GM23338 (cell line): ENCODE measurements at regions not wholly inside any gene's neighbourhood (a gene's known extent, or its start where the extent isn't known, plus 50 kb on each side); places are given as distances from the start of the nearest gene placed in this dataset.

ENCODE experiments used
- ATAC-seq: fragments of 200-7000 bp; cut with Tn5 transposase; 3 replicates; pipeline ENCODE4 v1.9.1; 2020
- DNase-seq: peaks from one replicate; pipeline ENCODE4 v3.0.0-alpha.2; 2015; ENCODE audit warnings: low spot score
- H2AFZ ChIP-seq: fragments of 200-600 bp; sonication (generic); 2 replicates; pipeline ENCODE4 v1.8.0; 2016; ENCODE audit warnings: antibody characterized with exemption, mild to moderate bottlenecking, moderate library complexity
- H3F3A ChIP-seq: fragments of 200-600 bp; sonication (generic); replicated peaks from 2 replicates; pipeline ENCODE4 v1.8.0; 2017; ENCODE audit warnings: antibody characterized with exemption, mixed run types, low read depth
- H3K27ac ChIP-seq: fragments of 200-600 bp; sonication (generic); 2 replicates; pipeline ENCODE4 v1.6.1; 2016; ENCODE audit warnings: low read depth
- H3K27me3 ChIP-seq: fragments of 200-600 bp; sonication (generic); 2 replicates; pipeline ENCODE4 v1.8.0; 2016; ENCODE audit warnings: mild to moderate bottlenecking, mixed run types, moderate library complexity; ENCODE audit not compliant: insufficient read depth
- H3K36me3 ChIP-seq: fragments of 200-600 bp; sonication (generic); 2 replicates; pipeline ENCODE4 v1.8.0; 2016; ENCODE audit warnings: mild to moderate bottlenecking; ENCODE audit not compliant: insufficient read depth
- H3K4me1 ChIP-seq: fragments of 200-600 bp; sonication (generic); 2 replicates; pipeline ENCODE4 v1.8.0; 2016; ENCODE audit warnings: mild to moderate bottlenecking, moderate library complexity; ENCODE audit not compliant: insufficient read depth
- H3K4me2 ChIP-seq: fragments of 200-600 bp; sonication (generic); 2 replicates; pipeline ENCODE4 v1.7.1; 2017; ENCODE audit warnings: mixed run types
- H3K4me3 ChIP-seq: fragments of 200-600 bp; sonication (generic); 2 replicates; pipeline ENCODE4 v1.6.1; 2016; ENCODE audit warnings: mixed run types
- H3K79me2 ChIP-seq: fragments of 200-600 bp; sonication (generic); replicated peaks from 2 replicates; pipeline ENCODE4 v1.8.0; 2017; ENCODE audit warnings: mild to moderate bottlenecking; ENCODE audit not compliant: insufficient read depth
- H3K9me2 ChIP-seq: fragments of 200-600 bp; sonication (generic); 2 replicates; pipeline ENCODE4 v1.8.0; 2017; ENCODE audit not compliant: insufficient read depth
- H4K20me1 ChIP-seq: fragments of 200-600 bp; sonication (generic); replicated peaks from 2 replicates; pipeline ENCODE4 v1.8.0; 2017; ENCODE audit warnings: mild to moderate bottlenecking; ENCODE audit not compliant: insufficient read depth
- H3K27ac Mint-ChIP-seq: 2 replicates; pipeline ENCODE4 v1.8.0; 2020; ENCODE audit warnings: inconsistent platforms, mild to moderate bottlenecking, moderate library complexity, mixed read lengths
- H3K27me3 Mint-ChIP-seq: 3 replicates; pipeline ENCODE4 v1.8.0; 2022; ENCODE audit warnings: low read depth, mild to moderate bottlenecking, moderate library complexity, mixed read lengths, inconsistent platforms; ENCODE audit not compliant: insufficient read depth, poor library complexity
- H3K36me3 Mint-ChIP-seq: 3 replicates; pipeline ENCODE4 v1.8.0; 2021; ENCODE audit warnings: low read depth, mild to moderate bottlenecking, inconsistent platforms, moderate library complexity, mixed read lengths
- H3K4me1 Mint-ChIP-seq: 3 replicates; pipeline ENCODE4 v1.8.0; 2020; ENCODE audit warnings: mild to moderate bottlenecking, inconsistent platforms, mixed read lengths
- H3K4me3 Mint-ChIP-seq: 3 replicates; pipeline ENCODE4 v1.8.0; 2021; ENCODE audit warnings: moderate library complexity, mild to moderate bottlenecking, inconsistent platforms, mixed read lengths
- H3K9me3 Mint-ChIP-seq: 3 replicates; pipeline ENCODE4 v1.8.0; 2020; ENCODE audit warnings: moderate library complexity, mild to moderate bottlenecking, inconsistent platforms, mixed read lengths
- CREB1 ChIP-seq: fragments of 250-450 bp; sonication (Bioruptor Pico); IDR thresholded peaks from 2 replicates; pipeline ENCODE4 v1.5.0; 2020; ENCODE audit warnings: low read depth, mild to moderate bottlenecking, moderate library complexity
- EZH2 ChIP-seq: fragments of 200-600 bp; sonication (generic); IDR thresholded peaks from one replicate; pipeline ENCODE4 v1.8.0; 2017; ENCODE audit warnings: antibody characterized with exemption, mild to moderate bottlenecking, low read depth; ENCODE audit not compliant: unreplicated experiment
- EZH2phosphoT487 ChIP-seq: fragments of 200-600 bp; sonication (generic); IDR thresholded peaks from one replicate; pipeline ENCODE4 v1.8.1; 2018; ENCODE audit warnings: antibody characterized with exemption; ENCODE audit not compliant: unreplicated experiment
- JUNB ChIP-seq: IDR thresholded peaks from one replicate; pipeline ENCODE4 v1.6.1; 2016; ENCODE audit warnings: antibody characterized with exemption; ENCODE audit not compliant: unreplicated experiment
- NANOG ChIP-seq: IDR thresholded peaks from 2 replicates; pipeline ENCODE4 v1.6.1; 2016; ENCODE audit warnings: antibody characterized with exemption, borderline replicate concordance
- POLR2AphosphoS5 ChIP-seq: IDR thresholded peaks from 2 replicates; pipeline ENCODE4 v1.6.1; 2016; ENCODE audit warnings: antibody characterized with exemption, low read depth
- STAT1 ChIP-seq: IDR thresholded peaks from one replicate; pipeline ENCODE4 v1.6.1; 2016; ENCODE audit warnings: antibody characterized with exemption; ENCODE audit not compliant: unreplicated experiment
- ZNF114 ChIP-seq: fragments of 250-450 bp; sonication (Bioruptor Pico); IDR thresholded peaks from 2 replicates; pipeline ENCODE4 v1.5.0; 2020; ENCODE audit warnings: mild to moderate bottlenecking, moderate library complexity
- ZNF331 ChIP-seq: fragments of 250-450 bp; sonication (Bioruptor Pico); IDR thresholded peaks from 2 replicates; pipeline ENCODE4 v1.5.0; 2020; ENCODE audit warnings: low read depth, mild to moderate bottlenecking, moderate library complexity
- TF ChIP-seq, protein P1 (sequence below): fragments of 250-450 bp; sonication (Bioruptor Pico); IDR thresholded peaks from 2 replicates; pipeline ENCODE4 v1.5.0; 2020; ENCODE audit warnings: mild to moderate bottlenecking, moderate library complexity
- TF ChIP-seq, protein P2 (sequence below): IDR thresholded peaks from 2 replicates; pipeline ENCODE4 v1.6.1; 2016; ENCODE audit warnings: antibody characterized with exemption
- TF ChIP-seq, protein P3 (sequence below): IDR thresholded peaks from one replicate; pipeline ENCODE4 v1.6.1; 2018; ENCODE audit warnings: antibody characterized with exemption; ENCODE audit not compliant: unreplicated experiment
- TF ChIP-seq, protein P4 (sequence below), 2 experiments: fragments of 200-600 bp in 1 of 2; sonication (generic) in 1 of 2; conservative IDR thresholded peaks; 2 replicates each; pipeline versions ENCODE4 v1.5.1 to v1.6.1; 2016 to 2017; ENCODE audit warnings: antibody characterized with exemption in 2 of 2, low read depth in 2 of 2, mild to moderate bottlenecking in 2 of 2, moderate library complexity in 1 of 2

DNA sequence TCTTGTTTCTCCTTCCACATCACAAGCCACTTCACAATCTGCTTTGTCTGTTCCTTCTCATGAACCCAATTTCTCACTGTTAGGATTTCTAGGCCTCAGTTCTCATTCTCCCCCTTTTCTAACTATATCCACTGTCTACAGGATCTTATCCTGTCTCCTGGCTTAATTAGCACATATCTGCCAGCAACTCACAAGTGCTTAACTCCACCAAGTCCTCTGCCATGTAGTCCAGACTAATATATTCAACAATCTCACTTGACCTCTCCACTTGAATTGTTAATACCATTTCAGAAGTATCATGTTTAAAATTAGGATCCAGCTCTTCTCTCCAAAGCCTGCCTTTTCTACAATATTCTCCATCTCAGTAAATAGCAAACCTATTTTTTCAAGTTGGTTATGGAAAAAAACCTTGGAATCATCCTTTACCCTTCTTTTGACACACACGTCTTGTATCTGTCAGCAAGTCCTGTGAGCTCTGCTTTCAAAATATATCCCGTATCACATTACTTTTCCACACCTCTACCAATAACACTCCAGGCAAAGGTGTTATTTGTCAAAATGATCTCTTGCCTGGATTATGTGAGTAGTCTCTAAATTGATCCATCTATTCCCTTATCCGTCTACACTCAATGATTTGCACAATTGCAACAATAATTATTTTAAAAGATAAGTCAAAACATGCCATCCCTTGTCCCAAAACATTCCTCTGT, 127.2 kb upstream of the SLIT2 start:
- Mint-ChIP-seq H3K4me1 (no peaks in the 10 kb centered on the region), H3K27me3 (no peaks in the 10 kb centered on the region), H3K27ac (no peak overlapping the region), H3K9me3 (no peaks in the 10 kb centered on the region), H3K36me3 (no peaks in the 10 kb centered on the region), H3K4me3 (no peak overlapping the region)
- no peaks in the 10 kb centered on the region for H4K20me1 ChIP-seq
- ATAC-seq (no peak), DNase-seq (no peak)
- no peaks in the 10 kb centered on the region for H3K79me2 ChIP-seq
- no peaks in the 10 kb centered on the region for H3K27me3 ChIP-seq
- H3F3A ChIP-seq: no peaks in the 10 kb centered on the region
- H2AFZ ChIP-seq: no peak overlapping the region
- H3K9me2 ChIP-seq: no peaks in the 10 kb centered on the region
- H3K4me2 ChIP-seq: no peak overlapping the region
- H3K36me3 ChIP-seq: no peaks in the 10 kb centered on the region
- H3K27ac ChIP-seq: no peak overlapping the region
- H3K4me3 ChIP-seq: no peak overlapping the region
- TF ChIP-seq ZNF114 (CRISPR knock-in tag) (no peak), NANOG (no peak), JUNB (no peak), STAT1 (no peak), EZH2 (no peak), CREB1 (CRISPR knock-in tag) (no peak), EZH2phosphoT487 (no peak), POLR2AphosphoS5 (no peak), ZNF331 (CRISPR knock-in tag) (no peak)
- TF ChIP-seq, protein P1, sequence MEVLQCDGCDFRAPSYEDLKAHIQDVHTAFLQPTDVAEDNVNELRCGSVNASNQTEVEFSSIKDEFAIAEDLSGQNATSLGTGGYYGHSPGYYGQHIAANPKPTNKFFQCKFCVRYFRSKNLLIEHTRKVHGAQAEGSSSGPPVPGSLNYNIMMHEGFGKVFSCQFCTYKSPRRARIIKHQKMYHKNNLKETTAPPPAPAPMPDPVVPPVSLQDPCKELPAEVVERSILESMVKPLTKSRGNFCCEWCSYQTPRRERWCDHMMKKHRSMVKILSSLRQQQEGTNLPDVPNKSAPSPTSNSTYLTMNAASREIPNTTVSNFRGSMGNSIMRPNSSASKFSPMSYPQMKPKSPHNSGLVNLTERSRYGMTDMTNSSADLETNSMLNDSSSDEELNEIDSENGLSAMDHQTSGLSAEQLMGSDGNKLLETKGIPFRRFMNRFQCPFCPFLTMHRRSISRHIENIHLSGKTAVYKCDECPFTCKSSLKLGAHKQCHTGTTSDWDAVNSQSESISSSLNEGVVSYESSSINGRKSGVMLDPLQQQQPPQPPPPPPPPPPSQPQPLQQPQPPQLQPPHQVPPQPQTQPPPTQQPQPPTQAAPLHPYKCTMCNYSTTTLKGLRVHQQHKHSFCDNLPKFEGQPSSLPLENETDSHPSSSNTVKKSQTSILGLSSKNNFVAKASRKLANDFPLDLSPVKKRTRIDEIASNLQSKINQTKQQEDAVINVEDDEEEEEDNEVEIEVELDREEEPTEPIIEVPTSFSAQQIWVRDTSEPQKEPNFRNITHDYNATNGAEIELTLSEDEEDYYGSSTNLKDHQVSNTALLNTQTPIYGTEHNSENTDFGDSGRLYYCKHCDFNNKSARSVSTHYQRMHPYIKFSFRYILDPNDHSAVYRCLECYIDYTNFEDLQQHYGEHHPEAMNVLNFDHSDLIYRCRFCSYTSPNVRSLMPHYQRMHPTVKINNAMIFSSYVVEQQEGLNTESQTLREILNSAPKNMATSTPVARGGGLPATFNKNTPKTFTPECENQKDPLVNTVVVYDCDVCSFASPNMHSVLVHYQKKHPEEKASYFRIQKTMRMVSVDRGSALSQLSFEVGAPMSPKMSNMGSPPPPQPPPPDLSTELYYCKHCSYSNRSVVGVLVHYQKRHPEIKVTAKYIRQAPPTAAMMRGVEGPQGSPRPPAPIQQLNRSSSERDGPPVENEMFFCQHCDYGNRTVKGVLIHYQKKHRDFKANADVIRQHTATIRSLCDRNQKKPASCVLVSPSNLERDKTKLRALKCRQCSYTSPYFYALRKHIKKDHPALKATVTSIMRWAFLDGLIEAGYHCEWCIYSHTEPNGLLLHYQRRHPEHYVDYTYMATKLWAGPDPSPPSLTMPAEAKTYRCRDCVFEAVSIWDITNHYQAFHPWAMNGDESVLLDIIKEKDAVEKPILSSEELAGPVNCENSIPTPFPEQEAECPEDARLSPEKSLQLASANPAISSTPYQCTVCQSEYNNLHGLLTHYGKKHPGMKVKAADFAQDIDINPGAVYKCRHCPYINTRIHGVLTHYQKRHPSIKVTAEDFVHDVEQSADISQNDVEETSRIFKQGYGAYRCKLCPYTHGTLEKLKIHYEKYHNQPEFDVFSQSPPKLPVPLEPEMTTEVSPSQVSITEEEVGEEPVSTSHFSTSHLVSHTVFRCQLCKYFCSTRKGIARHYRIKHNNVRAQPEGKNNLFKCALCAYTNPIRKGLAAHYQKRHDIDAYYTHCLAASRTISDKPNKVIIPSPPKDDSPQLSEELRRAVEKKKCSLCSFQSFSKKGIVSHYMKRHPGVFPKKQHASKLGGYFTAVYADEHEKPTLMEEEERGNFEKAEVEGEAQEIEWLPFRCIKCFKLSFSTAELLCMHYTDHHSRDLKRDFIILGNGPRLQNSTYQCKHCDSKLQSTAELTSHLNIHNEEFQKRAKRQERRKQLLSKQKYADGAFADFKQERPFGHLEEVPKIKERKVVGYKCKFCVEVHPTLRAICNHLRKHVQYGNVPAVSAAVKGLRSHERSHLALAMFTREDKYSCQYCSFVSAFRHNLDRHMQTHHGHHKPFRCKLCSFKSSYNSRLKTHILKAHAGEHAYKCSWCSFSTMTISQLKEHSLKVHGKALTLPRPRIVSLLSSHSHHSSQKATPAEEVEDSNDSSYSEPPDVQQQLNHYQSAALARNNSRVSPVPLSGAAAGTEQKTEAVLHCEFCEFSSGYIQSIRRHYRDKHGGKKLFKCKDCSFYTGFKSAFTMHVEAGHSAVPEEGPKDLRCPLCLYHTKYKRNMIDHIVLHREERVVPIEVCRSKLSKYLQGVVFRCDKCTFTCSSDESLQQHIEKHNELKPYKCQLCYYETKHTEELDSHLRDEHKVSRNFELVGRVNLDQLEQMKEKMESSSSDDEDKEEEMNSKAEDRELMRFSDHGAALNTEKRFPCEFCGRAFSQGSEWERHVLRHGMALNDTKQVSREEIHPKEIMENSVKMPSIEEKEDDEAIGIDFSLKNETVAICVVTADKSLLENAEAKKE (CRISPR knock-in tag): no peak
- TF ChIP-seq, protein P2, sequence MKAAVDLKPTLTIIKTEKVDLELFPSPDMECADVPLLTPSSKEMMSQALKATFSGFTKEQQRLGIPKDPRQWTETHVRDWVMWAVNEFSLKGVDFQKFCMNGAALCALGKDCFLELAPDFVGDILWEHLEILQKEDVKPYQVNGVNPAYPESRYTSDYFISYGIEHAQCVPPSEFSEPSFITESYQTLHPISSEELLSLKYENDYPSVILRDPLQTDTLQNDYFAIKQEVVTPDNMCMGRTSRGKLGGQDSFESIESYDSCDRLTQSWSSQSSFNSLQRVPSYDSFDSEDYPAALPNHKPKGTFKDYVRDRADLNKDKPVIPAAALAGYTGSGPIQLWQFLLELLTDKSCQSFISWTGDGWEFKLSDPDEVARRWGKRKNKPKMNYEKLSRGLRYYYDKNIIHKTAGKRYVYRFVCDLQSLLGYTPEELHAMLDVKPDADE: no peak
- TF ChIP-seq, protein P3, sequence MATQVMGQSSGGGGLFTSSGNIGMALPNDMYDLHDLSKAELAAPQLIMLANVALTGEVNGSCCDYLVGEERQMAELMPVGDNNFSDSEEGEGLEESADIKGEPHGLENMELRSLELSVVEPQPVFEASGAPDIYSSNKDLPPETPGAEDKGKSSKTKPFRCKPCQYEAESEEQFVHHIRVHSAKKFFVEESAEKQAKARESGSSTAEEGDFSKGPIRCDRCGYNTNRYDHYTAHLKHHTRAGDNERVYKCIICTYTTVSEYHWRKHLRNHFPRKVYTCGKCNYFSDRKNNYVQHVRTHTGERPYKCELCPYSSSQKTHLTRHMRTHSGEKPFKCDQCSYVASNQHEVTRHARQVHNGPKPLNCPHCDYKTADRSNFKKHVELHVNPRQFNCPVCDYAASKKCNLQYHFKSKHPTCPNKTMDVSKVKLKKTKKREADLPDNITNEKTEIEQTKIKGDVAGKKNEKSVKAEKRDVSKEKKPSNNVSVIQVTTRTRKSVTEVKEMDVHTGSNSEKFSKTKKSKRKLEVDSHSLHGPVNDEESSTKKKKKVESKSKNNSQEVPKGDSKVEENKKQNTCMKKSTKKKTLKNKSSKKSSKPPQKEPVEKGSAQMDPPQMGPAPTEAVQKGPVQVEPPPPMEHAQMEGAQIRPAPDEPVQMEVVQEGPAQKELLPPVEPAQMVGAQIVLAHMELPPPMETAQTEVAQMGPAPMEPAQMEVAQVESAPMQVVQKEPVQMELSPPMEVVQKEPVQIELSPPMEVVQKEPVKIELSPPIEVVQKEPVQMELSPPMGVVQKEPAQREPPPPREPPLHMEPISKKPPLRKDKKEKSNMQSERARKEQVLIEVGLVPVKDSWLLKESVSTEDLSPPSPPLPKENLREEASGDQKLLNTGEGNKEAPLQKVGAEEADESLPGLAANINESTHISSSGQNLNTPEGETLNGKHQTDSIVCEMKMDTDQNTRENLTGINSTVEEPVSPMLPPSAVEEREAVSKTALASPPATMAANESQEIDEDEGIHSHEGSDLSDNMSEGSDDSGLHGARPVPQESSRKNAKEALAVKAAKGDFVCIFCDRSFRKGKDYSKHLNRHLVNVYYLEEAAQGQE: no peak
- TF ChIP-seq, protein P4, sequence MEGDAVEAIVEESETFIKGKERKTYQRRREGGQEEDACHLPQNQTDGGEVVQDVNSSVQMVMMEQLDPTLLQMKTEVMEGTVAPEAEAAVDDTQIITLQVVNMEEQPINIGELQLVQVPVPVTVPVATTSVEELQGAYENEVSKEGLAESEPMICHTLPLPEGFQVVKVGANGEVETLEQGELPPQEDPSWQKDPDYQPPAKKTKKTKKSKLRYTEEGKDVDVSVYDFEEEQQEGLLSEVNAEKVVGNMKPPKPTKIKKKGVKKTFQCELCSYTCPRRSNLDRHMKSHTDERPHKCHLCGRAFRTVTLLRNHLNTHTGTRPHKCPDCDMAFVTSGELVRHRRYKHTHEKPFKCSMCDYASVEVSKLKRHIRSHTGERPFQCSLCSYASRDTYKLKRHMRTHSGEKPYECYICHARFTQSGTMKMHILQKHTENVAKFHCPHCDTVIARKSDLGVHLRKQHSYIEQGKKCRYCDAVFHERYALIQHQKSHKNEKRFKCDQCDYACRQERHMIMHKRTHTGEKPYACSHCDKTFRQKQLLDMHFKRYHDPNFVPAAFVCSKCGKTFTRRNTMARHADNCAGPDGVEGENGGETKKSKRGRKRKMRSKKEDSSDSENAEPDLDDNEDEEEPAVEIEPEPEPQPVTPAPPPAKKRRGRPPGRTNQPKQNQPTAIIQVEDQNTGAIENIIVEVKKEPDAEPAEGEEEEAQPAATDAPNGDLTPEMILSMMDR (conservative IDR thresholded peaks at IDR 0.05; ENCODE audit: low read depth in 2 of 2): no peak
- no peaks in the 10 kb centered on the region for H3K4me1 ChIP-seq
